NCI-H2029 treated with DMSO at 0.1 percent for 48 hours (cell line): ENCODE measurements at regions not wholly inside any gene's neighbourhood (a gene's known extent, or its start where the extent isn't known, plus 50 kb on each side); places are given as distances from the start of the nearest gene placed in this dataset.

Experiments
- DNase-seq: peaks from one replicate; lab custom pipeline; 2025; lab: John Stamatoyannopoulos, UW

DNA sequence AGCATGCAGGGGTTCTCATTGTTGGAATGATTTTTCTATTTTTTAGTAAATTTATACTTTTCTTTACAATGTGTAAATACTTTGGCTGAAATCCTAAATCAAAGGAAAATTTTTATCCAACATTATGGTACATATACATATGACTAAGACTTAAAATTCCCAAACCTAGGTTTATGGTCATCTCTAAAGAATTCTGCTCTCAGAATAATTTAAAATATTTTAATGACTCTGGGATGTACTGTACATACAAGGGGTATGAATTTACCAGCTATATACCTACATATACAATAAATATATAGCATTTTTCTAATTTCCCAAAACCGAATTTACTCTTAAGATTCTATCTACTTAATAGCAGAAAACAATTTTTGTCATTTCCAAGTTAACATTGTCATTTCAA is 137.9 kb upstream of the POU1F1 start:
- no peak for DNase-seq

DNA sequence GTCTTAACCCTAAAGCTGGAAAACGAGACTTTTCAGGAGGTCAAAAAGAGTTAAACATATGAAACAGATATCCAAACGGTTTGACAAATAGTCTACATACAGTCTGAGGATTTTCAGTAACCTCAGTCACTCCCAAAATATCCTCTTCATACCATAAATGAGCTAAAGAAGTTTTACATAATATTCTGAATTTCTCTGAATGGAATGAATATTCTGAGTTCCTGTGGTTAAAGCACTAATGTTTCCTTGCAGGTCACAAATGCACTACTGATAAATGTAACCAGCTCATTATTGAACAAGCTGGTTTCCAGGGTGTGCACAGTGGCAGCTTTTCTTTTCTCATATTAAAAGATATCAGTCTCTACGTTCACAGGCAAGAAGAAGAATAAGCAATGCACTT is 137.4 kb upstream of the POU1F1 start:
- DNase-seq, result no peak

DNA sequence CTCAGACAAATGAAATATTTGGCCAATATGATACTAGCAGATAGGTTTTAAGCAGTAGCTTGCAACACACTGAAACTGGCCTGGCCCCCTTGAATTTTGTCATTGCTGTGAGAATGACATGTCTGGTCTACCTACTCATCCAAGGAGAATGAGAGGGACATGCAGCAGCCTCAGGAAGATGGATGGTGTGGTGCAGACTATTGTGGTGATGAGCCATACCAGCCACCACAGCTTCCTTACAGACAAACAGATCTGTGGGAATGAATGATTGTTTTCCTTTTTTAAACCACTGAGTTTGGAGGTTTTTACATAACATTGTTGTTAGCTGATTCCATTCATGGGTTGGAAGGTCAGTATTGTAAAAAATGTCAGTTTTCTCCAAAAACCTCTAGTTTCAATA is 133.7 kb upstream of the POU1F1 start:
- DNase-seq, result no peak

DNA sequence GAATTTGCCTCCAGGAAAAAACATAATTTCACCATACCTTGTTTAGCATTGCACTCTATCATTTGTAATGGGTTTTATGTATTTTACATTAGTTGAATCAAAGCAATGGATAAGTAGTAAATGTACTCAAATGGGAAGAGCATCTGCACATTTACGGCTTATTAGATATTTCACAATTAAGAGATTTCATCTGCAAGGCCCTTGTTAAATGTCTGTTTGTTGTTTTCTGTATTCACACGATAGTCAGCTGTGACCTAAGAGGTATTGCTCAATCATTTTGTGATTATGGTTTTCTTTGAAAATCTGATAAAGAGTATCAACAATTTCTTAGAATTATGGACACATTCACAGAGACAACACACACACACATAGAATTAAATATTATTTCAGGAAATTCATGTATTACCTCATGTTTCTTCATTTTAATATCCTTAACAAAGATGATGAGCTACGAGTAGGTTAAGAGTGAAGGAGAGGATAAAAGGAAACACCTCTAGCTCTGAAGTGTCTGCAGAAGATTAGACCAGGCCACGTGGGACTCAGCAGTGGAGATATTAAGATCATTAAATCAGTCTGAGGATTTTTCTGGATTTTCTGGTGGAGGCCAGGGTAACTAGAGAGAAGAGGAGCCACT is 121.9 kb upstream of the POU1F1 start:
- DNase-seq, result no peak

DNA sequence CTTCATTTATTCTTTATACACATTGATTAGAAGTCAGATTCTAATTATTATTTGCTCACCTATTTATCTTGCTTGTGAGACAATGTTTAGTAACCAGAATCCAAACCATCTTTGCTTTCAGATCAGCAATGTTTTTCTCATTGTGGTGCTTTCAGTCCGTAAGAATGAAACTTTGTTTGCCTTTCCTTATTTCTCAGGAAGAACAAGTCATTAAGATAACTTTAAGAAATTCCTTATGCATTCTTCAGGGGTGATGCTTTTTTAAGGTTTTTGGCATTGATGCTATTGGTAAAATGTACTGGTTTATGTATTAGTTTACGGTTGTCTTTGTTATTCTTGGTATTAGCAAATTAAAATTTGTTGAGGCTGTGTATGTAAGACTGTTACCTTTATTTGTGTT is 120.8 kb upstream of the POU1F1 start:
- no peak for DNase-seq

DNA sequence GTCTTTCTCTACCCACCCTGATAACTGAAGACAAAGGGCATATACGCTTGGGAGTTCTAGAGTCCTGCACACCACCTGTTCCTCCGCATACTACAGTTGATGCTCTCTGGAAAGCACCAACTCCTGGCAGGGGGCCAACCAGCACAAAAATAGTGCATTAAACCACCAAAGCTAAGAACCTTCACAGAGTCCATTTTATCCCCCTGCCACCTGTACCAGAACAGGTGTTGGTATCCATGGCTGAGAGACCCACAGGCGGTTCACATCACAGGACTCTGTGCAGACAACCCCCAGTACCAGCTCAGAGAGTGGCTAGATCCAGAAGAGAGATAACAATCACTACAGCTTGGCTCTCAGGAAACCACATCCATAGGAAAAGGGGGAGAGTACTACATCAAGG is 114.4 kb upstream of the POU1F1 start:
- no peak for DNase-seq

DNA sequence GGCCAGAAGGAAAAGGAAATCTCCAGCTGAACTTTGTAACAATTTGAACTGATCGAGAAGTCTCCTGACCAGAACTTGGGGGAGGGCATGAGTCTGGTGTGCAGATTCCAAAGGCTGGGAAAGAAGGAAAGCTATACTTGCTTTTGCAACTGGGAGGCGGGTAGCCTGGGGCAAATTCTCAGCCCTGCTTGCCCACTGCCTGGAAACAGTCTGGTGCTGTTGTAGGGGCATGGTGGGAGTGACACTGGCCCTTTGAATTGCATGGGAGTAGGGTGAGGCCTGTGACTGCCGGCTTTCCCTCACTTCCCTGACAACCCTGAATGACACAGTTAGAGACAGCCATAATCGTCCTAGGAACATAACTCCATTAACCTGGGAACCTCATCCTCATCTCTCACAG is 114.0 kb upstream of the POU1F1 start:
- no peak for DNase-seq

DNA sequence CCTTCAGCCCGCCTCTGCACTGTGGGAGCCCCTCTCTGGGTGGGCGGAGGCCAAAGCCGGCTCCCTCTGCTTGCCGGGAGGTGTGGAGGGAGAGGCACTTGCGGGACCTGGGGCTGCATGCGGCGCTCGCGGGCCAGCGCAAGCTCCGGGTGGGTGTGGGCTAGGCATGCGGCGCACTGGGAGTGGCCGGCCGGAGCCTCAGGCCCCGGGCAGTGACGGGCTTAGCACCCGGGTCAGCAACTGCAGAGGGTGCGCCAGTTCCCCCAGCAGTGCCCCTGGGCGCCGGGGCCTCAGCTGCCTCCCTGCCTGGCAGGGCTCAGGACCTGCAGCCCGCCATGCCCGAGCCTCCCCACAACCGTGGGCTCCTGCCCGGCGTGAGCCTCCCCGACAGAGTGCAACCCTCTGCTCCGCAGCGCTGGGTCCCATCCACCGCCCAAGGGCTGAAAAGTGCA is 98.9 kb upstream of the POU1F1 start:
- DNase-seq, result no peak

DNA sequence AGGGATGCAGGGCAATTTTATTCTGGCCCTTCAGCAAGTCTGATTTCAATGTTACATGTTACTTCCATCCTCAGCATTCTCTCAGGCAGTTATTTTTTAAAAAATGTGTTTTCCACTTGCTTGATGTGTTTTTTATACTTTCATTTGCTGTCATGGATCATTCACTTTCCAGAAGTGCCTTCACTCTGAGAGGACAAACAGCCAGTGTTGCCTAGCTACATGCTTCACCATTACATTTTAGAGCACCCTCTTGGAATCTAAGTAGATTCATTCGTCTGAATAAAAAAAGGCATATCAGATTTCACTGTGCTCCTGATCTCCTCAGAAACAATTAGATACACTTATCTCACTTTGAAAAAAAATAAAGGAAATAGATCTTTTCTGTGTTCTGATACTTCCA is 93.6 kb upstream of the POU1F1 start:
- peak; percentile 85 for DNase-seq

DNA sequence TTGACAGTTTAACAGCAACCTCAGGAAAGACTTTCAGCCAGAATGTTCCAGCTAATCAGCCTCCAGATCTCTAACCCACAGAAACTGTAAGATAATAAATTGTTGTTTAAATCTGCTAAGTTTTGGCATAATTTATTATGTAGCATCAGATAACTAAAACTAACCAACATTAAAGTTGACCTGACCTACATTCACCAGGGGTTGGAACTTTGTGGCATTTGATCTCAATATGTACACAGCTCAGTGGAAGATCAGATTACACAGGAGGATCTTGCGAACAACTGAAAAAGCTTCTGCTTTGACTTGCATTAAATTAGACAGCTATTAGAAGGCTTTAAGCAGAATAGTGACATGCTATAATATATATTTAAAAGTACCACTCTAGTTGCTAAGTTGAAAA is 91.4 kb upstream of the POU1F1 start:
- no peak for DNase-seq

DNA sequence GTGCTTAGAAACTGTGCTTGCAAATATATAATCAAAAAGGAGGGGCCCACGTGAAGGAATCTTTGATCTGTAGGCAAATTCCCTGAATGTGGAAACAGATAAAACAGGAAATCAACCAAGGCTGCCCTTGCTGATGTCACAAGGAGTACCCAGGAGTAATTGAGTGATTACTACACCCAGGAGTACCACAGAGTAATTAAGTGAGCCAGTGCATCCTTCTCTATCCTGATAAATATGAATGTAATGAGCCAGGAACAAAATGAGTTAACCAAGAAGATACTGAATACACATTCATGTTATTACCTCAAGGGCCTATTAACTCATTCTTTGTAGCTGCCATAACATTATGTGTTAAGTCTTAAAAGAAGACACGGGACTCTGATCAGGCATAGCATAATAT is 87.3 kb upstream of the POU1F1 start:
- no peak for DNase-seq

DNA sequence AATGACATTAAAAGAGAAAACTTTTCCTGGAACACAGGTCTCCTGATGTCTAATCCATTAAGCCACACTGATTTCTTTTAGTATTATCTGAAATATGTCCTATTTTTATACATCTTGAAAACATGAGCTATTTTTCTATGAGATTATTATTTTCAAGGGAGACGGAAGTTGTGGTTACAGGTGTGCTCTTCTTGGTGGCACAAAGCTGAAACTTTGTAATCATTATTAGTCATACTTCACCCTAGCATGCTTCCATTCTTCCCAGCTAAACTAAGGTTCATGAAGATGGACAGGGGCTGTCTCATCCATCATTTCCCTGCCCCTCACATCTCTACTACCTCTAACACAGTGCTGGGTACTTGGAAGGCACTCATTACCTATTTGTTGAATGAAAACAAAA is 85.6 kb upstream of the POU1F1 start:
- DNase-seq, result no peak

DNA sequence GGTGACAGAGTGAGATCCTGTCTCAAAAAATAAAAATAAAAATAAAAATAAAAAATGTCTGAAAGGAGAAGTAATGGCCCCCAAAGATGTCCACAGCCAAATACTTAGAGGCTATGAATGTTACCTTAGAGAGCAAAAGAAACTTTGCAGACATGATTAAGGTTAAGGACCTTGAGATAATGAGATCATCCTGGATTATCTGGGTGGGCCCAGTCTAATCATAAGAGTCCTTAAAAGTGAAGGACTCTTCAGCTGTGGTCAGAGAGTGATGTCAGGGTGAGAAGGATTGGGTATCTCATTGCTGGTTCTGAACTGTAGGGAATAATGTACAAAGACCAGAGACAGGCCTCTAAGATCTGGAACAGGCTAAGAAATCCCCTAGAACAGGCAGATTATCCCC is 84.9 kb upstream of the POU1F1 start:
- peak; percentile 97 for DNase-seq

DNA sequence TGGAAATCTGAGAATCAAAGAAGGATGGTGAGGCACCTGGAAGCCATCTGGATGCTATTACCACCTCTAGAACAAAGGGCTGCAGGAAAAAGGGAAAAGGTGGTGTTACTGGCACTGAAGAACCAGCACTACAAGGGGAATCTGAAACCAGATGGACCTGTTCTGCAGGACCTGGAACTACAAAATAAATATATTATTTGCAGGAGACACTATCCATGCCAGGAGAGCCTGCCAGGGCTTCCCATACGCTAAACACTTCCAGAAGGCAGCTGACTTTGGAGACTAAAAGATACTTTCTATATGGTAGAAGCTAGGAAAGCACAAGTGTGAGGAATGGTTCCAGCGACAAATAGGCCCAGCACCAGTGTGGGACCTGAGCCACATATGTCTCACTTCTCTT is 83.4 kb upstream of the POU1F1 start:
- DNase-seq, result peak; percentile 95

DNA sequence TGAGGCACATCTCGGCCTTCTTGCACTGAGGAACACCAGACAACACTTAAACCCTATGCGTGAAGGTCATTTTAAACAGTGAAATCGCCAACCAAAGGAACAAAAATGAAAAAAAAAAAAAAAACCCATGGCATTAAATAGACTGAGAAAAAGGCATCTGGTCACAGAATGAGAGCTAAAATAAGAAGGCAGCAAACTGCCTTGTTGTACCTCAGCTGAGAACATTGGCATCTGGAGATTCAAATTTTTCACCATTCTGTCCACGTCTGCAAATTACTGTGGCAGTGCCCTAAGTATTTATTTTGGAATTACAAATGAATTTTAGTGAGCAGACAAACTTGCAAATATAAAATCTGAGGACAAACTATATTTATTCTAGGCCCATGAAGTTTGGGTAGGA is 82.6 kb upstream of the POU1F1 start:
- DNase-seq, result no peak

DNA sequence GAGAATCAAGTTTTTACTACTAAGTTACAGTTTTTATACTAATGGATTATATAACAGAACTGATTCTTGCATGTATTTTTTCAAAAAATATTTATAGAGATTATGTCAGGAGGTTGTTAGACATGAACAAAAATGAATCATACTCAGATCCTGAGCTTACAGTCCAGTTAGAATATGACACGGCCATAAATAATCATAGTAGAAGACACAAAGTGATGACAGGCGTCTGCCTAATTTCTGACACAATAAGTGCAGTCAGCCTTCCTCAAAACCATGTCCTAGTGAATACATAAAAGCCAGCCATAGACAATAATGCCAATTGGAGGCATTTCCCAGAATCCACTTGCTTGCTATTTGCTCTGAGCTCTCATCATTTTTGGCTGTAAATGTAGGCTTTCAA is 81.7 kb upstream of the POU1F1 start:
- DNase-seq, result no peak

DNA sequence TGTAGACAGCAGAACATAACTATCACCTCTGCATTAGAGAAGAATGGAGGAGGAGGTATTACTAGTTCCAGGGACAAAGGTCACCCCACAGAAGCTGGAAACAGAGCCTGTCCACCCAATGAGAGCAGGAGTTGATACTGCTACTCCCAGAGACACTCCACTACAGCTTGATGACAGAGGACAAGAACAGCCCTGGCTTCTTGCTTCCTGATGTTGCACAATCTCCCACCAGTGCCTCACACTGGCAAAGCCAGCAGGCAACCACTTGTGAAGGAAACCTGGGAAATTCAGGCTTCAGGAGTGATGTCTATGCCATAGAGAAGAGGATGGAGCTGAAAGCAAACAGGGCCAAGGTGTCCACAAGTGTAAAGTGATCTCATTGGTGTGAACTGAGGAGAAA is 78.0 kb upstream of the POU1F1 start:
- DNase-seq, result no peak

DNA sequence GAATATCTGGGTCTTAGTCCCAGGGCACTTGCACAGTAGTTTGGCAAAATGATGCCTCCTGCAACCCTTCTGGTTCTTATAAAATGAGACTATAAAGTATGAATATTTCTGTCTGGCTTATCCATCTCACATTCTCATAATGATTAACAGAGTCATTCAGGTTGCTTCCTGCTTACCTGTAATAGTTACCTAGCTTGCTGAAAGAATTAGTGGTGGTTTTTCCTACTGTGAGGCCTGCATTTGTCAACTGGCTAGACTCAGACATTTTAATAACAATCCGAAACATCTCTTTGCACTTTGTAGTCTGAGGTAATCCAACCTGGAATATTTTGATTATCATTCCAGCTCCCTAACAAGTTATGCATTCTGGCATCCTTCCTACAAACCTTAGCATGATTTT is 75.6 kb upstream of the POU1F1 start:
- no peak for DNase-seq

DNA sequence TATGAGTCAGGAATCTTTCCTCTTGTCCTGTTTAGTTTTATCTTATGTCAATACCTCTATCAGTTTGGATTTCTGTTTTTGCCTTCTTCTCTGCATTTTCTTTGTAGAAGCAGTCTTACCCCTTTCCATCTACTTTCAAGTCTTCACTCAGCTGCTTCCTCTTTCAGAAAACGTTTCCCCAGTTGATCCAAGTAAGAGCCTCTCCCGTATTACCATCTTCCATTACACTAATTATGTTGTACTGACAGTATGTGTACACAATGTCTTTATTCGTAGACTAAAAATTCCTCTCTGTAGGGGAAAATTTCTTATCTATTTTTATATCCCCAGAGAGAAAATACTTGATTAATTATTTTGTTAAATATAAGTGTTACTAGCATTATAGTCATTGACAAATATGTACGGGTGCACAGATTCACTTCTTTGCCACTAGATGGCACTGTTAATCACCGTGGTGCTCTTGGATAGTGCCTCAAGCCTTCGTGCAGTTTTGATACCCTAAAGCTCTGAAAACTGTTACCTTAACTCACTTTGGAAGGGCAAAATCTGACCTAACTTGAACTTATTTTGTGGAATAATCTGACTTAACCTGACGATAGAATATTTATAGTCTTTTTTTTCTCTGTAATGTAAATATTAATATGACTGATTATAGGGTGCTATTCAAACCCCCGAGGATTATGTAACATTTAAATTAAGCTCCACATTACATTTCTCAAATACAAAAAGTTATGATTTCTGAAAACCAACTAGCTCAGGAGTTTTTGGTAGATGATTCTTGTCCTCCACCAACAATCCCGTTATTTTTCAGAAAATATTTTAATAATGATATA is 74.2 kb upstream of the POU1F1 start:
- DNase-seq, result peak; percentile 78

DNA sequence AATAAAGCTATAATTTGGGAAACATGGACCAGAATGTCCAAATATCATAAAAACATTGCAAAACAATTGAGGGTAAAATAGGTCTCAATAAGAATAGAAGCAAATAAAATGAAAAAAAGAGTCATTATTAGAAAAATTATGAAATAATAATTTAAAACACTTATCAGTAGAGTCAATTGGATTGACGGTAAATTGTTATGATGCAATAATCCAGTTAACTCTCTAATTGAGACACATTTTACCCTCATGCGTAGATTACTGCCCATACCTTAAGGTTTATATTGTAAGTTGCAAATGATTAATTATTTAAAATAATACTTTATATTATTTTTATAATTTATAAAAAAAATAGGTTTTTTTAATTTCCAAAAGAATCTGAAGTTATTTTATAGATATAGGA is 73.4 kb upstream of the POU1F1 start:
- no peak for DNase-seq

DNA sequence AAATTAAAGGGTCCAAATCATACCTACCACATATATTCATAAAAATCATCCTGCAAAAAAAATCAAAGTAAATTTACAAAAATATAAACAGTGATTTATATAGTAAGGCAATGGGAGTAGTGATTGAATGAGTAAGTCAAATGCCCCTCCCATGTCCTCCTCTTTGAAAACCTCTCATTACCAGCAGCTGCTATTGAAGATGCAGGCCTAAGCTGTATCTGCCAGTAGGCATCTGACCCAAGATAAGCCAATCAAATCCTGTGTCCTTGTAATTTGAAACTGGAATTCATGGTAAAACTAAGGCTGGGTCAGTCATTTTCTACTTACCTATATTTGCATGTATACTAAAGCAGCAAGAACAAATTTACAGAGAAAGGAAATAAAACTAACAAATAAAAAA is 60.4 kb upstream of the POU1F1 start:
- DNase-seq, result no peak

DNA sequence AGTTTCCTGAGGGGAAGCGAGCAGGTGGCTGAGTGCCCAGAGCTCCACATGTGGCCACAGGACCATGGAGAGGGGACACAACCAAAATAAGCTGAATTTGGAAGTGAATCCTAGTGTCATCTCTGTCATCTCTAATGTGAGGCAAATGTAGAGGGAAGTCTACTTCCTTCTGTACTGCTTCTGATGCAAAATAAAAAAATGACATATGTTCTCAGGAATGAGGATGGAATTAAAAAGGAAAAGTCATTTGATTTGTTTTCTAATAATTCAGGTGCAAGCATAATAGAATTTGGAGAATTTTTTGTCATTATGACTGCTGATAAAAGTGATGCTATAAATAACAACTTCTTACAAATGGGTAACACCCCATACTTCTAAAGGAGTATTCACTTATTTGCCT is 59.5 kb upstream of the POU1F1 start:
- DNase-seq, result no peak

DNA sequence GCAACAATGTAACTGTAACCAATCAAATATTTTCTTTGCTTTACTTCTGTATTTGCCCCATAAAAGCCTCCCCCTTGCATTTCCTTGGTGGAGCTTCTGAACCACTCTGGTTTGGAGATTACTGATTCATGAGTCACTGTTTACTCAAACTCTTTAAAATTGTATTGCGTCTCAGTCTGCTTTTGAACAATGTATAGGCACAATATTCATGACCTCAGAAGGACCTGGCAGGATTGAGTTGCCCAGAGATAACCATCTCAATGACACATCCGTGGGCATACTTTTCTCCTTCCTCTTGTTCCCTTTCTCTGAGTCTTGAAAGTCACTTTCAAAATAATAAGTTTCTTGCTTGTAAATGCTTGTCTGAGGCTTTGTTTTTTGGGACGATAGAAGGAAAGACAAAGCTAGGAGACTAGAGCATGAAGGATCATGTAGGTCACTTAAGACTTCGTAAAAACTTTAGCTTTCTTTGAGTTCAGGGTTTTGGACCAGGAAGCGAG is 57.1 kb upstream of the POU1F1 start:
- DNase-seq, result no peak

DNA sequence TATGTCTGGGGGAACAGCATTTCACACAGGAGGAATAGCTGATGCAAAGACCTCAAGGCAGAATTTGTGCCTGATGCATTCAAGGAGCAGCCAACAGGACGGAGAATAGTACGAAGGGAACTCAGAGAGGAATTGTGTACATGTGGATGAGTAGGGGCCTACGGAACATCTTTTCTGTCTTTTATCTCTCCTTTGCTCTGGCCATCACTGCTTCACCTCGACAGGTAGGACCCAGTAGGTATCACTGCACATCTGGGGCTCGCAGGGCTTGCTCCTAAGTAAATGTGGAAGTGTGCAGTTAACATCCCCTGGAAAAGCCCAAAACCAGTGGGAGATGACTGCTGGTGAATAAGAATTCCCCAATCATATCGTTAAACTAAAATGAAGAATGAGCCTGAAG is 56.4 kb upstream of the POU1F1 start:
- DNase-seq, result no peak
